HG02571 (cell line): ENCODE measurements at regions not wholly inside any gene's neighbourhood (a gene's known extent, or its start where the extent isn't known, plus 50 kb on each side); places are given as distances from the start of the nearest gene placed in this dataset.

Source experiments
- ATAC-seq: cut with Tn5 transposase; IDR thresholded peaks from one replicate; pipeline ENCODE4 v1.9.1; 2021; ENCODE audit warnings: mild to moderate bottlenecking, moderate library complexity; ENCODE audit not compliant: unreplicated experiment

DNA sequence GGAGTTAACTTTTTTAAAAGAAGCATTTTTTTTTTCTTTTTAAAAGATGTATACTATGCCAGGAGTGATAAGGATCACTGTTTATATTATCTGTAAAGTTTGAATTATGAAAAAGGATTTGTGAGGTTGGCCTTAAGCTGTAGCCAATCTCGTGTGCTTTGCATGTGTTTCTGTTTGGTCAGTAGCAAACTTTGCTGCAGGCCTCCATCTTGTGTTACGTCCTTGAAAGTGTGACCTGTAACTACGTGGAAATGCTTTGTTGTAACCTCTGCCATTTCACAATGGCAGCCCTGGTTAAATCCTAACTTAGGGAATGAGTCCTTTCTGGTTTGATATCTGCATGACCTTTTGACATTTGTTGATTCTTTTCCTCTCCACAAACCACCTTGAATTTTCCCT is 1345.6 kb downstream of the NSUN3 start:
- no peak for ATAC-seq

DNA sequence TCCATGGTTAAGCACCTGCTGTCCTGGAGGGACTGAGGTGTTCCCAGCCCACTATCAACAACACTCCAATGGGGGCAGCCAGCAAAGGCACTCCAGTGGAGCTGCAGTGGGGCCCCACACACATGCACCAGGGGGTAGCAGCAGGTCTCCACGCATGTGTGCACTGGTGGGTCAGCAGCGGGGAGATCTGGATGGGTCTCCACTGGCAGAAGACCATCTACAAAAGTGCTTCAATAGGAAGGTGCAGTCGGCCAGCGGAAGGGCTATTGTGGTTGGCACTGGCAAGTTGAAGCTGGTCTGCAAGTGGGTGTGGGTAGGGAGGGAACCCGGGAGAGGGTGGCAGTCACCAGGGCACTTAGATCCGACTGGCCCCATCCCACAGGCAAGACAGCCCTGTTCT is 1355.4 kb downstream of the NSUN3 start:
- ATAC-seq = no peak

DNA sequence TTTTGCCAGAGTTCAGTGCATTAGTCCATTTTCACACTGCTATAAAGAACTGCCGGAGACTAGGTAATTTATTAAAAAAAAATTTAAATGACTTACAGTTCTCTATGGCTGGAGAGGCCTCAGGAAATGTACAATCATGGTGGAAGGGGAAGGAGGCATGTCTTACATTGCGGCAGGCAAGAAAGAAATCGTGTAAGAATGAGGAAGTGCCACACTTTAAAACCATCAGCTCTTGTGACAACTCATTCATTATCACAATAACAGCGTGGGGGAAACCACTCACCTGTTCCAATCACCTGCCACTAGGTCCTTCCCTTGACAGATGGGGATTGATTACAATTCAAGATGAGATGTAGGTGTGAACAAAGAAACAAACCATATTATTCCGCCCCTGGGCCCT is 1361.4 kb downstream of the NSUN3 start:
- no peak for ATAC-seq

DNA sequence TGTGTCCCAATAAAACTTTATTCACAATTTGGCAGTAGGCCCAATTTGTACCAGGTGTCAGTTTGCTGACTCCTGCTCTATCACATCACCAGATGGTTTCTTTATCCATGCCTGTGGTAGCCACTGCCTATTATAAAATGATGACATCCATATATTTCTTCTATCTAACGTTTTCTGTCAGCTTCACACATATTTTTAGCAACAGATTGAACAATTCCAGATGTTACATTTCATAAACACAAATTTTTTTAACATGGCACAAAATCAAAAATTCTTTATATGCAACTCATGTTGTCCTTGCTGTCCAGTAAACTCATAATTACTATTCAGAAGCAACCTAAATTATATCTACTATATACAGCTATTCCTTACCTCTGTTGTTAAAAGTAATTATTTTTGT is 1371.6 kb downstream of the NSUN3 start:
- ATAC-seq = no peak

GRCh38 chr3:95437409-95437808 is 1374.5 kb downstream of the NSUN3 start:
- ATAC-seq = no peak

GRCh38 chr3:95438274-95438673 is 1375.4 kb downstream of the NSUN3 start:
- ATAC-seq = no peak

GRCh38 chr3:95442766-95443165 is 1371.6 kb upstream of the EPHA6 start:
- ATAC-seq = no peak

DNA sequence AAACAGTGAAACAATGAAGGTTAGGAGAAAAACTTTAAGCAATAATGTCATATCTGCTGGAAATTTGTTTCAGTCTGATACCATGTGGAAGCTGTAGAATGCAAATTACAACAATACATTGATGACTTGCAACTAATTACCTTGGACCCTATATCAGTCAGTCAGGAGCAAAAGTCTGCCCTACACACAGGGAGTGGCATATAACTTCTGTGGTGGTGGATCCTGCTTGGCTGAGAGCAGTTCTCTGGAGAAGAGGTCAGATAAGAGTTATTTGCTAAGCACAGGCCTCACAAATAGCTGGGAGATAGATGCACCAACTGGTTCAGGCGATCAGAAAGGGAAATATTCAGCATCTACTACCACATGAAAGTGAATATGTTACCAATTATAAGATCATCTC is 1364.6 kb upstream of the EPHA6 start:
- no peak for ATAC-seq

DNA sequence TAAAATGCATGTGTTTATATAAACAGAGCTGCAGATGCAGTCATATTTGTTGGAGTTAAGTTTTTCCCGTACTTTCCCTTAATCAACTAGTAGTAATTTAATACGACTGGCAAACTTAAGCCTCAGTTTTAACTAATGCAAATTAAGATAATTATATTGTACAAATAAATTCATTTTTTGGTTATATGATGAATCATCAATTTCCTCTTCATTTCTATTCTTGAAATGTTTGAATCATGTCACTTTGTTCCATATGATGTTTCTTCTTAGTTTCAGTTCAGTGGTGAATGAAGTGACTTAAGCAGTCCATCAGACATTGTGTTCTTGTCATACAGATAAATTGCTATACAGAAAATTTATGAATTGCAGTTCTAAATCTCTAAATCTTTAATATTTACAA is 1361.2 kb upstream of the EPHA6 start:
- ATAC-seq = no peak

DNA sequence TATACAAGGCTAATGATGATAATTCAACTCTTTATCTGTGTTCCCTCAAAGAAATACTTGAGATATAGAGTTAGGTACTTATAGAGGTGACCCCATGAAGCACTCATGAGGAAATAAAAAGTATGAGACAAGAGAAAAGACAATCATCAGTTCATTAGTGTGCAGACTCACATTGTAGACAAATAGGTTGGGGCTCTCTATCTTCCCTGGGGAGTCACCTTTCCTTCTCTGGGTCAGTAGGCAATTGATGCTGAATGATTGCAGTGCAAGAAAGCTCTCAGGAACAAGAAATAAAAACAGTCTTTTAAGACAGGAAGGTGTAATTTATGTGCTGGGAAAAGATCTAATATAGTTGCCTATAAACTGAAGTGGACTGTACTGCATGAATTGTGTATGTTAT is 1357.6 kb upstream of the EPHA6 start:
- ATAC-seq = no peak

DNA sequence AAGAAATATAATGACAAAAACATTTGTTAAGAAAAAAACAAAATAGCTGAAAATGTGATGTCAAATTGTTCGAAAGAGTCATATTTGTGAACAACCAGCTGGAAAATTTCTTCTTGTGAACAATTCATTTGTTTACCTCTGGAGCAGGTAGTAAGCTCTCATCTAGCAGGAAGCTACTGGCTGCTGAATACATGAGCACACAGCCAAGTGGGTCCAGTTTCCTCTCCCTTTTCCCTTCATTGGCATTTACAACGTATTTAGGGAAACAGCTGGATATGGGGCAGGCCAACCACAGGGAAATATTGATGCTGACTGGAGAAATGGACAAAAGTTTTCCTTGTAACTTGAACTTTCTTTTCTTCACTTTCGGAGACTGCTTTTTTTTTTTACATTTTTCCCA is 1354.7 kb upstream of the EPHA6 start:
- ATAC-seq = no peak

- no peak for ATAC-seq
Observed at GRCh38 chr3:95460274-95460673, 1354.1 kb upstream of the EPHA6 start.

DNA sequence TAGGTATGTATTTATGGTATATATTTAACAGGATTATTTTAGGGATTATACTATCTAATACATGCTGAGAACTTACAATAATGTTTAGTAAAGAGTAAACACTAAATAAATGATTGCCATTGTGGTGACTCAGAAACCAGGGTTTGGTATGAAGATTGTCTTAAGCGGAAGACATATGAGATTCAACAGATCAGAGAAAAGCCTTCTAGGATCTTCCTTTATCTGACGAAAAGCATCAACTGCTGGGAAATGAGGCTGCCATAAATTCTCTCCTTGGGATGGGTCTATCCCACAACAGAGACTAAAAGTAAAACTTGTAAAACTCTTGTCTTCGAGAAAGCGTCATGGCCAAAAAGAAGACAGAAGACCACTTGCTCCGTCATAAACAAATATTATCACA is 1352.2 kb upstream of the EPHA6 start:
- no peak for ATAC-seq

- no peak for ATAC-seq
Observed at GRCh38 chr3:95464346-95464745, 1350.0 kb upstream of the EPHA6 start.

DNA sequence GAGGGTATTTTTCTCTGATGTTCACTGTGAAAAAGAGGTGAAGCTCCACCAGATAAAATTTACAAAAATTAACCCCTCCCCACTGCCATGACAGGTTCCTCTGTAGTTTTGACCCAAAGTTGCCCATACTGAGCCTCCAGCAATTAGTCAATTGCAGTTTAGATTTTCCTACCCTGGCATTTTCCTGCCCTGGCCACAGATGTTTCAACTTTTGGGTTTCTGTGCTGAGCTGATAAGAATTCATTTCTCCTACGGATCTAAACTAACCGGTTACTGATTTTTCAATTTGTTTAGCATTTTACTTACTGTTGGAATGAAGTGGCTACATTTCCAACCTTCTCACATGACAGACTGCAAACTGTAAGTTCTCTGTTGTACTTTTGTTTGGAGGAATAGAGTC is 1346.1 kb upstream of the EPHA6 start:
- no peak for ATAC-seq

- no peak for ATAC-seq
Observed at GRCh38 chr3:95474338-95474737, 1340.1 kb upstream of the EPHA6 start.

GRCh38 chr3:95476534-95476933 is 1337.9 kb upstream of the EPHA6 start:
- ATAC-seq = no peak

DNA sequence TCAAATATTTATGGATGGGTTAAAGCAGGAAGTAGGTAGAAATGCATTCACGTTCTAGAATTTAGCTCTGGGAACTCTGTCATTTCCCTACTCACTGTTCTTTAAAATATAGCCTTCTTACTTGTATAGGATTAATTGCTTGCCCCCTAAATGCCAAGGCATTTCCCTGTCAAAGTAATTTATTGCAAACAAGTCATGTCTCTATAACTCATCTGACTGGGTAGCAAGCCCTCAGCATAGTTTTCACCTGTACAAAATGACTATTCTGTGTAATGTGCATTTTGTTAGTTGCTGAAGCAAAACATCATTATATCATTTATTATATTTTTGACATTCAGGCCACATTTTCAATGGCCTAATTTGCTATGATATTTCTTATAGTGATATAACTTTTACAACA is 1308.2 kb upstream of the EPHA6 start:
- no peak for ATAC-seq

GRCh38 chr3:95508124-95508523 is 1306.3 kb upstream of the EPHA6 start:
- no peak for ATAC-seq

- ATAC-seq = no peak
Observed at GRCh38 chr3:95511828-95512227, 1302.6 kb upstream of the EPHA6 start.

DNA sequence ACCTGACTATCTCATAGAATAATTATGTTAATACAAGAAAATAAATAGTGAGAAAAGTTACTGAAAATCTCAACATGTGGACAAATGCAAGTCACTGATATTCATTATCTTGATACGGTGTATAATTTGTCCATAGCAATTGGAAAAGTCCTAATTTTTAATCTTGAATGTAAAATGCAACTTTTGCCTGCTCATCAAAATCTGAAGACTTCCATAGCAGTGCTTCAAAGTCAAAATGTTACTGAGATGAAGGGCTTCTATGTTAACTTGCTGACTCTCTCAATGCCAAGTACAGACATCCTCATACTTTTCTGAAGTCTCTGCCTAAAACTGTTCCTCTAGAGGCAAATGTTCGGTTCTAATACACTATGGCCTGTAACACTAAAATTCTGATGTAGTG is 1300.1 kb upstream of the EPHA6 start:
- ATAC-seq = no peak

DNA sequence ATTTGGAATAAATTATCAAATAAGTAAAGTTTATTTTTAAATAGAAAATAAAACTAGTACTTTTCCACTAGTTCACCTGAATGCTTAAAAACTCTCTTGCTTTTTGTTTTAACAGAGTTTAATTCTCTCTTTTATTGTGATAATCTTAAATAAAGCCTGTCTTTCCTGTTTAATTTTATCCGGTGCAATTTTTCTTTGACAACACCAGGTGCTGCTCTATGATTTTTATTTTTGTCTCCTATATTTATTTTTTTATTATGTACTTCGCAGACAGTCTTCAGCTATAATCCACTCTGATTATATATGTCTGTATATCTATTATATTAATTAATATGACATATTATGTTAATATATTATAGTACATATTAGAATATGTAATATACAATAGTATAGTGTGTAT is 1293.0 kb upstream of the EPHA6 start:
- ATAC-seq = no peak

DNA sequence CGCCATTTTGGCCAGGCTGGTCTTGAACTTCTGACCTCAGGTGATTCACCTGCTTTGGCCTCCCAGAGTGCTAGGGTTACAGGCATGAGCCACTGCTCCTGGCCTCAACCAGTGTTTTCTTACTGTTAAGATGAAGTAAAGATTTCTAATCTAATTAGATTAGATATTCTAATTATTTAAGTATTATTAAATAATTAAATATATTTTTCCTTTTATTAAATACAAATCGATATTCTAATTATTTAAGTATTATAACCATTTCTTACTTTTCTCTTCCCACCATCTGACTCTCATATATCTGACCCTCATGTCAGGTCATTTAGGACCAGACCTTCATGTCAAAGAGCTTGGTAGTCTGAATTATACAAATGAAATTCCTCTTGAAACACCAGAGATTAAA is 1291.9 kb upstream of the EPHA6 start:
- ATAC-seq = no peak

- ATAC-seq = no peak
Observed at GRCh38 chr3:95539950-95540483, 1274.4 kb upstream of the EPHA6 start.
